ENCODE measurements at regions not wholly inside any gene's neighbourhood (a gene's known extent, or its start where the extent isn't known, plus 50 kb on each side); places are given as distances from the start of the nearest gene placed in this dataset.

DNA sequence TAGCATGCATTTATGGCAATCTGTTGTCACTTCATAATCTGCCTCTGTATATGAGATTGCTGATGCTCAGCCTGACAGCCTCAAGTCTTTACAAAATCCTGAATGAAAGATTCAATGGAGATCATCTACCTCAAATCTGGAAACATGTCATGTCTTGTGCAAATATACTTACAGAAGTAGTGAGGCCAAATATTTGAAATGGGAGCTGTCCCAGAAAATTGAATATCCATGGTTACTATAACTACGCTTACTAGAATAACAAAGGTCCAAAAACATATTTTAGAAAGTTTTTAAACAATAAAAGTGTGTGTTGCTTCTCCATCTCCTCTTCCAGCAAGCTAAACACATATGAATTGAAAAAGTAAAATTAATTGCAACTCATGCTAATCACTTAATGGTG lies 133.2 kb upstream of the DPH6 start:
- Histone ChIP-seq H2AFZ (ENCODE audit: insufficient read depth, low read depth, low read length, poor library complexity, severe bottlenecking) (no peak overlapping the region), H3K27me3 (replicated peaks in 1 of 4; ENCODE audit: control extremely low read depth in 1 of 4, control insufficient read depth in 3 of 4, insufficient read depth in 4 of 4, low read length in 3 of 4) (peaks cover 0 to 2% (median 0%) of the 10 kb centered on the region in 4 experiments), H3K9me3 (ENCODE audit: control extremely low read depth in 1 of 3, control insufficient read depth in 2 of 3, insufficient read depth in 1 of 3, low read length in 2 of 3) (no peaks in the 10 kb centered on the region), H3K36me3 (replicated peaks in 1 of 2; ENCODE audit: control extremely low read depth in 1 of 2, control insufficient read depth in 1 of 2, extremely low read depth in 1 of 2, insufficient read depth in 2 of 2, low read length in 1 of 2) (no peaks in the 10 kb centered on the region), H3K4me3 (ENCODE audit: control extremely low read depth in 1 of 5, extremely low read depth in 1 of 5, insufficient read depth in 1 of 5, low read depth in 2 of 5, low read length in 4 of 5) (no peak overlapping the region), H4K20me1 (ENCODE audit: control insufficient read depth, insufficient read depth, low read length, poor library complexity, severe bottlenecking) (no peaks in the 10 kb centered on the region), H3K4me1 (ENCODE audit: control insufficient read depth in 2 of 2, insufficient read depth in 2 of 2, low read length in 2 of 2) (no peaks in the 10 kb centered on the region), H3K9ac (ENCODE audit: low read length) (no peak overlapping the region), H3K79me2 (ENCODE audit: control insufficient read depth, insufficient read depth, low read length) (no peaks in the 10 kb centered on the region), H3K4me2 (replicated peaks; ENCODE audit: low read depth, low read length, poor library complexity, severe bottlenecking) (no peak overlapping the region), H3K27ac (ENCODE audit: low read length in 2 of 2) (no peak overlapping the region)
- Mint-ChIP-seq H3K27me3 (no peaks in the 10 kb centered on the region), H3K9me3 (ENCODE audit: insufficient read depth) (no peaks in the 10 kb centered on the region), H3K4me3 (no peak overlapping the region), H3K27ac (no peak overlapping the region), H3K4me1 (no peaks in the 10 kb centered on the region)
- POLR2A ChIA-PET = no interaction called here
- WGBS (ENCODE audit: insufficient coverage) = no CpG with 5 or more reads among the region's 1 CpG
- DNase-seq (no peak), ATAC-seq (ENCODE audit: low read depth) (no peak)
- CTCF ChIA-PET = no interaction called here
- TF ChIP-seq EZH2 (IDR thresholded peaks at IDR 0.05; ENCODE audit: borderline replicate concordance, insufficient read depth, low read depth, low read length, poor library complexity, severe bottlenecking) = no peak
- TF ChIP-seq, protein P1, sequence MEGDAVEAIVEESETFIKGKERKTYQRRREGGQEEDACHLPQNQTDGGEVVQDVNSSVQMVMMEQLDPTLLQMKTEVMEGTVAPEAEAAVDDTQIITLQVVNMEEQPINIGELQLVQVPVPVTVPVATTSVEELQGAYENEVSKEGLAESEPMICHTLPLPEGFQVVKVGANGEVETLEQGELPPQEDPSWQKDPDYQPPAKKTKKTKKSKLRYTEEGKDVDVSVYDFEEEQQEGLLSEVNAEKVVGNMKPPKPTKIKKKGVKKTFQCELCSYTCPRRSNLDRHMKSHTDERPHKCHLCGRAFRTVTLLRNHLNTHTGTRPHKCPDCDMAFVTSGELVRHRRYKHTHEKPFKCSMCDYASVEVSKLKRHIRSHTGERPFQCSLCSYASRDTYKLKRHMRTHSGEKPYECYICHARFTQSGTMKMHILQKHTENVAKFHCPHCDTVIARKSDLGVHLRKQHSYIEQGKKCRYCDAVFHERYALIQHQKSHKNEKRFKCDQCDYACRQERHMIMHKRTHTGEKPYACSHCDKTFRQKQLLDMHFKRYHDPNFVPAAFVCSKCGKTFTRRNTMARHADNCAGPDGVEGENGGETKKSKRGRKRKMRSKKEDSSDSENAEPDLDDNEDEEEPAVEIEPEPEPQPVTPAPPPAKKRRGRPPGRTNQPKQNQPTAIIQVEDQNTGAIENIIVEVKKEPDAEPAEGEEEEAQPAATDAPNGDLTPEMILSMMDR (IDR thresholded peaks at IDR 0.05) = no peak
- intact Hi-C loops (cut with micrococcal nuclease) = no loop called here

DNA sequence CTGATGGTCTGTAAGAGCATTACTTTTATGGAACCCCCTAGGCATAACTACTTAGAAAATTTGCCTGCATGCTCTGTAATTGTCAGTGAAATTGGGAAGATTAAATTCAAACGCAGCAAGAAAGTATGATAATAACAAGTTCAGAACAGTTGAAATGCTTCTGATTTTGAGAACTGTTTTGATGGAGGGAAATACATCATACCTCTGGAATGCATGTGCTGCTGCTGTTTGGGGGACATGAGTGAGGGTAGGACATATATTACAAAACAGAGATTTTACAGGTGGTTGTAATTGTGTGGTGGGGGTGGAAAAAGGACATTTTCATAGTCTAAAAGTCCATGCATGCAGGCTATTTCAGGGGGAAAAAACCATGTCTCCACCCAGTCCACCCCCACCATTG lies 135.0 kb upstream of the DPH6 start:
- POLR2A ChIA-PET = no interaction called here
- Histone ChIP-seq H3K79me2 (ENCODE audit: control insufficient read depth, insufficient read depth, low read length) (no peaks in the 10 kb centered on the region), H3K4me2 (replicated peaks; ENCODE audit: low read depth, low read length, poor library complexity, severe bottlenecking) (no peak overlapping the region), H3K27ac (ENCODE audit: low read length in 2 of 2) (no peak overlapping the region), H4K20me1 (ENCODE audit: control insufficient read depth, insufficient read depth, low read length, poor library complexity, severe bottlenecking) (no peaks in the 10 kb centered on the region), H3K4me3 (ENCODE audit: control extremely low read depth in 1 of 5, extremely low read depth in 1 of 5, insufficient read depth in 1 of 5, low read depth in 2 of 5, low read length in 4 of 5) (no peak overlapping the region), H3K9ac (ENCODE audit: low read length) (no peak overlapping the region), H3K9me3 (ENCODE audit: control extremely low read depth in 1 of 3, control insufficient read depth in 2 of 3, insufficient read depth in 1 of 3, low read length in 2 of 3) (no peaks in the 10 kb centered on the region), H3K4me1 (ENCODE audit: control insufficient read depth in 2 of 2, insufficient read depth in 2 of 2, low read length in 2 of 2) (no peaks in the 10 kb centered on the region), H3K36me3 (replicated peaks in 1 of 2; ENCODE audit: control extremely low read depth in 1 of 2, control insufficient read depth in 1 of 2, extremely low read depth in 1 of 2, insufficient read depth in 2 of 2, low read length in 1 of 2) (no peaks in the 10 kb centered on the region), H3K27me3 (replicated peaks in 1 of 4; ENCODE audit: control extremely low read depth in 1 of 4, control insufficient read depth in 3 of 4, insufficient read depth in 4 of 4, low read length in 3 of 4) (peaks cover 0 to 2% (median 0%) of the 10 kb centered on the region in 4 experiments), H2AFZ (ENCODE audit: insufficient read depth, low read depth, low read length, poor library complexity, severe bottlenecking) (no peak overlapping the region)
- H3K4me1 Mint-ChIP-seq = no peaks in the 10 kb centered on the region
- no peak for ATAC-seq (ENCODE audit: low read depth)
- intact Hi-C loops (cut with micrococcal nuclease) = no loop called here
- no CpG with 5 or more reads among the region's 1 CpG for WGBS (ENCODE audit: insufficient coverage)
- TF ChIP-seq, protein P1 (IDR thresholded peaks at IDR 0.05) = no peak
- no peak for TF ChIP-seq EZH2 (IDR thresholded peaks at IDR 0.05; ENCODE audit: borderline replicate concordance, insufficient read depth, low read depth, low read length, poor library complexity, severe bottlenecking)
- DNase-seq = no peak
- H3K4me3 Mint-ChIP-seq = no peak overlapping the region
- CTCF ChIA-PET = no interaction called here
- no peaks in the 10 kb centered on the region for H3K9me3 Mint-ChIP-seq (ENCODE audit: insufficient read depth)
- H3K27ac Mint-ChIP-seq = no peak overlapping the region
- H3K27me3 Mint-ChIP-seq = no peaks in the 10 kb centered on the region
